PC-9 (cell line): ENCODE measurements at regions not wholly inside any gene's neighbourhood (a gene's known extent, or its start where the extent isn't known, plus 50 kb on each side); places are given as distances from the start of the nearest gene placed in this dataset.

Experiments
- EZH2 ChIP-seq: fragments of 200-600 bp; sonication (generic); IDR thresholded peaks from 2 replicates; pipeline ENCODE4 v1.8.0; 2017; ENCODE audit warnings: antibody characterized with exemption, low read depth
- TF ChIP-seq, protein P1 (sequence below): fragments of 200-600 bp; sonication (generic); conservative IDR thresholded peaks from 2 replicates; pipeline ENCODE4 v1.6.1; 2017; ENCODE audit warnings: mixed run types, antibody characterized with exemption, mild to moderate bottlenecking, moderate library complexity

DNA sequence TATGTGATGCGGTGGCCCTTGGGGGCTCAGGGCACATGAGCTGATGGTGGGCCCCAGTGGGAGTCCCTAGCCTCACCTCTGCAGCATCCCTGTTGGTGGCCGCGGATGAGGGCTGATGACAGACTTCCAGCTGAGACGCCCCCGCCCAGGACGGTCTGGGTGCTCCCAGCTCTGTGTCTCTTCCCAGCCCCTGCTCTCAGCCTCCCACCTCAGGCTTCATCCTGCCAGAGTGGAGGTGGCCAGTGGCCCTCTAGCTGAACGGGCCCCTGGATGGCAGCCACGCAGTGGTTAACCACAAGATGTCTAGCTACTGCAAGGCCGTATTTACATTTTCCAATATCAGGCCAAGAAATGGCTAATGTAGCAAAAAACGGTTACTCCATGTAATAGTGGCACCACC, 205.3 kb upstream of the LINGO1 start:
- no peak for TF ChIP-seq EZH2
- TF ChIP-seq, protein P1, sequence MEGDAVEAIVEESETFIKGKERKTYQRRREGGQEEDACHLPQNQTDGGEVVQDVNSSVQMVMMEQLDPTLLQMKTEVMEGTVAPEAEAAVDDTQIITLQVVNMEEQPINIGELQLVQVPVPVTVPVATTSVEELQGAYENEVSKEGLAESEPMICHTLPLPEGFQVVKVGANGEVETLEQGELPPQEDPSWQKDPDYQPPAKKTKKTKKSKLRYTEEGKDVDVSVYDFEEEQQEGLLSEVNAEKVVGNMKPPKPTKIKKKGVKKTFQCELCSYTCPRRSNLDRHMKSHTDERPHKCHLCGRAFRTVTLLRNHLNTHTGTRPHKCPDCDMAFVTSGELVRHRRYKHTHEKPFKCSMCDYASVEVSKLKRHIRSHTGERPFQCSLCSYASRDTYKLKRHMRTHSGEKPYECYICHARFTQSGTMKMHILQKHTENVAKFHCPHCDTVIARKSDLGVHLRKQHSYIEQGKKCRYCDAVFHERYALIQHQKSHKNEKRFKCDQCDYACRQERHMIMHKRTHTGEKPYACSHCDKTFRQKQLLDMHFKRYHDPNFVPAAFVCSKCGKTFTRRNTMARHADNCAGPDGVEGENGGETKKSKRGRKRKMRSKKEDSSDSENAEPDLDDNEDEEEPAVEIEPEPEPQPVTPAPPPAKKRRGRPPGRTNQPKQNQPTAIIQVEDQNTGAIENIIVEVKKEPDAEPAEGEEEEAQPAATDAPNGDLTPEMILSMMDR: no peak
